ENCODE measurements at regions not wholly inside any gene's neighbourhood (a gene's known extent, or its start where the extent isn't known, plus 50 kb on each side); places are given as distances from the start of the nearest gene placed in this dataset.

GRCh38 chr15:101561584-101561906 is 72.0 kb upstream of the PCSK6 start:
- 88 to 93% methylated on average over 15 of the region's 15 CpGs for WGBS, 2 donors
- H3K4me3 ChIP-seq: no peak overlapping the region
- H3K4me1 ChIP-seq: peaks cover 0 to 3% (median 0%) of the 10 kb centered on the region in 4 donors
- peak; percentile 45 for DNase-seq
- intact Hi-C loops (cut with DNase I): no loop called here
- H3K27me3 ChIP-seq: no peaks in the 10 kb centered on the region
- no peaks in the 10 kb centered on the region for H3K9me3 ChIP-seq
- no peaks in the 10 kb centered on the region for H3K36me3 ChIP-seq
- TF ChIP-seq POLR2AphosphoS5 (IDR thresholded peaks at IDR 0.05) (no peak), EP300 (IDR thresholded peaks at IDR 0.05) (no peak), CTCF (IDR thresholded peaks at IDR 0.05) (no peak), POLR2A (IDR thresholded peaks at IDR 0.05) (no peak)
- H3K27ac ChIP-seq: no peak overlapping the region

- 89 to 92% methylated on average over 11 of the region's 11 CpGs for WGBS, 2 donors
- Histone ChIP-seq H3K27ac (no peak overlapping the region), H3K27me3 (no peaks in the 10 kb centered on the region), H3K4me3 (no peak overlapping the region), H3K4me1 (peaks cover 0 to 6% (median 0%) of the 10 kb centered on the region in 4 donors), H3K9me3 (no peaks in the 10 kb centered on the region), H3K36me3 (no peaks in the 10 kb centered on the region)
- TF ChIP-seq POLR2A (IDR thresholded peaks at IDR 0.05) (no peak), POLR2AphosphoS5 (IDR thresholded peaks at IDR 0.05) (no peak), CTCF (IDR thresholded peaks at IDR 0.05) (no peak), EP300 (IDR thresholded peaks at IDR 0.05) (no peak)
- intact Hi-C loops (cut with DNase I): no loop called here
- DNase-seq: peak; percentile 61
Measured at GRCh38 chr15:101560722-101561583, 71.4 kb upstream of the PCSK6 start.

GRCh38 chr15:101559952-101560351 is 70.4 kb upstream of the PCSK6 start:
- WGBS, 2 donors: 25 to 46% methylated on average over 6 of the region's 6 CpGs
- H3K27ac ChIP-seq: no peak overlapping the region
- intact Hi-C loops (cut with DNase I): no loop called here
- no peaks in the 10 kb centered on the region for H3K36me3 ChIP-seq
- H3K4me1 ChIP-seq: peaks cover 0 to 6% (median 1%) of the 10 kb centered on the region in 4 donors
- H3K27me3 ChIP-seq: no peaks in the 10 kb centered on the region
- TF ChIP-seq POLR2AphosphoS5 (IDR thresholded peaks at IDR 0.05) (no peak), POLR2A (IDR thresholded peaks at IDR 0.05) (no peak)
- H3K9me3 ChIP-seq: no peaks in the 10 kb centered on the region
- no peak overlapping the region for H3K4me3 ChIP-seq
- DNase-seq: peak; percentile 25

GRCh38 chr15:101558221-101558941 is 68.9 kb upstream of the PCSK6 start:
- Histone ChIP-seq H3K27me3 (no peaks in the 10 kb centered on the region), H3K4me3 (no peak overlapping the region), H3K4me1 (peaks cover 0 to 17% (median 11%) of the 10 kb centered on the region in 4 donors), H3K27ac (no peak overlapping the region), H3K9me3 (peaks cover 0 to 1% (median 0%) of the 10 kb centered on the region in 4 donors), H3K36me3 (no peaks in the 10 kb centered on the region)
- intact Hi-C loops (cut with DNase I): no loop called here
- WGBS, 2 donors: 63 to 75% methylated on average over 12 of the region's 12 CpGs
- no peak for TF ChIP-seq CTCF (IDR thresholded peaks at IDR 0.05)
- no peak for TF ChIP-seq EP300 (IDR thresholded peaks at IDR 0.05)
- TF ChIP-seq POLR2AphosphoS5 (IDR thresholded peaks at IDR 0.05): no peak
- peak; percentile 17 for DNase-seq

GRCh38 chr15:101556273-101556672 is 66.8 kb upstream of the PCSK6 start:
- peaks cover 0 to 17% (median 11%) of the 10 kb centered on the region in 4 donors for H3K4me1 ChIP-seq
- peaks cover 0 to 1% (median 0%) of the 10 kb centered on the region in 4 donors for H3K9me3 ChIP-seq
- H3K4me3 ChIP-seq: no peak overlapping the region
- WGBS, 2 donors: 89 to 92% methylated on average over 16 of the region's 16 CpGs
- DNase-seq: peak; percentile 61
- H3K27ac ChIP-seq: no peak overlapping the region
- intact Hi-C loops (cut with DNase I): no loop called here
- H3K27me3 ChIP-seq: no peaks in the 10 kb centered on the region
- TF ChIP-seq POLR2AphosphoS5 (IDR thresholded peaks at IDR 0.05) (no peak), POLR2A (IDR thresholded peaks at IDR 0.05) (no peak), EP300 (IDR thresholded peaks at IDR 0.05) (no peak), CTCF (IDR thresholded peaks at IDR 0.05) (no peak)
- H3K36me3 ChIP-seq: no peaks in the 10 kb centered on the region
